Endothelial cell of umbilical vein (primary cell): ENCODE measurements at regions not wholly inside any gene's neighbourhood (a gene's known extent, or its start where the extent isn't known, plus 50 kb on each side); places are given as distances from the start of the nearest gene placed in this dataset.

Source experiments
- BruUV-seq: library from RNA; stranded (reverse); fragments of 400-500 nt; replicated peaks from 2 replicates; lab custom pipeline; 2021; lab: Mats Ljungman, UMichigan
- CTCF ChIA-PET: fragments of 300-600, 350-600 bp; sonication (Branson Sonifier 250); formaldehyde crosslinking; loops from one replicate; lab custom pipeline; 2021; ENCODE audit warnings: antibody characterized with exemption, inconsistent platforms; lab: Charles Lee
- POLR2A ChIA-PET: fragments of 300-600, 350-600 bp; sonication (Branson Sonifier 250); formaldehyde crosslinking; loops from one replicate; lab custom pipeline; 2021; ENCODE audit warnings: antibody characterized with exemption, inconsistent platforms; lab: Charles Lee
- DNase-seq: peaks from one replicate; pipeline ENCODE4 v3.0.0-alpha.2; 2011; ENCODE audit warnings: low read depth, low spot score
- FAIRE-seq: peaks from 2 replicates; lab custom pipeline; 2011; peaks lifted over from hg19 to GRCh38; lab: Jason Lieb, UNC
- H2AFZ ChIP-seq: 2 replicates; pipeline ENCODE4 v1.6.0; 2012; ENCODE audit warnings: low read depth, low read length, control low read depth, inconsistent platforms
- H3K27ac ChIP-seq: 2 replicates; pipeline ENCODE4 v1.5.1; 2011; ENCODE audit warnings: low read depth, mild to moderate bottlenecking, control low read depth, low read length, moderate library complexity; ENCODE audit not compliant: insufficient read depth
- H3K27me3 ChIP-seq, 2 experiments: 2 replicates each; pipeline versions ENCODE4 v1.6.0 to v1.6.1; 2011; ENCODE audit warnings: low read length in 2 of 2, mixed read lengths in 1 of 2; ENCODE audit not compliant: control insufficient read depth in 2 of 2, insufficient read depth in 2 of 2
- H3K36me3 ChIP-seq, 2 experiments: 2 replicates in 1 of 2; 3 replicates in 1 of 2; pipeline ENCODE4 v1.5.1; 2011; ENCODE audit warnings: low read length in 2 of 2, mild to moderate bottlenecking in 1 of 2, moderate library complexity in 1 of 2; ENCODE audit not compliant: control insufficient read depth in 2 of 2, insufficient read depth in 2 of 2; ENCODE audit errors: extremely low read depth in 1 of 2
- H3K4me1 ChIP-seq: 3 replicates; pipeline ENCODE4 v1.5.1; 2011; ENCODE audit warnings: mild to moderate bottlenecking, low read length; ENCODE audit not compliant: control insufficient read depth, insufficient read depth; ENCODE audit errors: extremely low read depth
- H3K4me2 ChIP-seq: 2 replicates; pipeline ENCODE4 v1.6.1; 2011; ENCODE audit warnings: low read length, control low read depth, mixed read lengths; ENCODE audit not compliant: insufficient read depth
- H3K4me3 ChIP-seq, 3 experiments: fragments of 200-600 bp in 1 of 3; sonication (generic), shearing (Covaris generic) in 1 of 3; replicated peaks in 1 of 3; 2 replicates each; pipeline ENCODE4 v1.5.1; 2011 to 2016; ENCODE audit warnings: control low read depth in 3 of 3, low read length in 3 of 3, mild to moderate bottlenecking in 2 of 3, inconsistent platforms in 1 of 3, low read depth in 1 of 3, moderate library complexity in 1 of 3; ENCODE audit not compliant: insufficient read depth in 1 of 3
- H3K79me2 ChIP-seq: 2 replicates; pipeline ENCODE4 v1.6.0; 2012; ENCODE audit warnings: low read length, inconsistent platforms; ENCODE audit not compliant: control insufficient read depth, insufficient read depth
- H3K9ac ChIP-seq: replicated peaks from 2 replicates; pipeline ENCODE3; 2011; ENCODE audit warnings: low read length, control low read depth; ENCODE audit not compliant: insufficient read depth; ENCODE audit errors: extremely low read depth
- H3K9me1 ChIP-seq: replicated peaks from 3 replicates; pipeline ENCODE4 v1.6.0; 2011; ENCODE audit warnings: mild to moderate bottlenecking, low read length; ENCODE audit not compliant: control insufficient read depth, insufficient read depth; ENCODE audit errors: extremely low read depth
- H3K9me3 ChIP-seq: replicated peaks from 2 replicates; pipeline ENCODE4 v1.5.1; 2012; ENCODE audit warnings: low read length, inconsistent platforms; ENCODE audit not compliant: control insufficient read depth, insufficient read depth
- H4K20me1 ChIP-seq: replicated peaks from 2 replicates; pipeline ENCODE3; 2011; ENCODE audit warnings: mild to moderate bottlenecking, low read length; ENCODE audit not compliant: control insufficient read depth, insufficient read depth; ENCODE audit errors: extremely low read depth
- CTCF ChIP-seq, 2 donors: IDR thresholded peaks; 1 replicate in 1 of 2; 2 replicates in 1 of 2; pipeline ENCODE4 v1.5.1; 2011; ENCODE audit warnings: low read length in 2 of 2, mild to moderate bottlenecking in 2 of 2, moderate library complexity in 2 of 2, control low read depth in 1 of 2, inconsistent platforms in 1 of 2, low read depth in 1 of 2; ENCODE audit not compliant: insufficient read depth in 1 of 2; ENCODE audit errors: extremely low read depth in 1 of 2
- FOS ChIP-seq: IDR thresholded peaks from 2 replicates; pipeline ENCODE4 v1.6.1; 2011; ENCODE audit warnings: mild to moderate bottlenecking, low read length, moderate library complexity, borderline replicate concordance; ENCODE audit not compliant: insufficient read depth
- GATA2 ChIP-seq: IDR thresholded peaks from 2 replicates; pipeline ENCODE4 v1.7.0; 2011; ENCODE audit warnings: low read depth, mild to moderate bottlenecking, moderate library complexity, mixed read lengths, low read length; ENCODE audit not compliant: insufficient read length, insufficient read depth
- JUN ChIP-seq: IDR thresholded peaks from 2 replicates; pipeline ENCODE4 v1.6.1; 2011; ENCODE audit warnings: borderline replicate concordance, low read depth; ENCODE audit not compliant: insufficient read length, insufficient read depth
- POLR2A ChIP-seq: IDR thresholded peaks from 2 replicates; pipeline ENCODE4 v1.6.1; 2012; ENCODE audit warnings: low read depth, mild to moderate bottlenecking, control low read depth, low read length
- POLR2AphosphoS5 ChIP-seq: IDR thresholded peaks from 2 replicates; pipeline ENCODE4 v1.6.1; 2012; ENCODE audit warnings: low read depth, mild to moderate bottlenecking, control low read depth, low read length, moderate library complexity; ENCODE audit not compliant: insufficient read depth
- dilution Hi-C: fragments of 300-500 bp; cut with MboI; formaldehyde crosslinking; loops from one replicate; pipeline ENCODE4 v1.15.0; 2019; ENCODE audit warnings: low sequenced_read_pairs; ENCODE audit not compliant: extremely low pct_ligation_motif_present
- intact Hi-C: fragments of 100-400 bp; cut with micrococcal nuclease; formaldehyde crosslinking; loops from one replicate; pipeline ENCODE4 v1.10.0; 2022

GRCh38 chr9:95764533-95765319 is 110.8 kb upstream of the ERCC6L2 start:
- H3K27me3 ChIP-seq, result no peaks in the 10 kb centered on the region
- H3K9me1 ChIP-seq, result no peaks in the 10 kb centered on the region
- ChIA-PET CTCF (interaction anchor here (1.1 to 1.5 kb wide), 2 partner anchors 10 to 26 kb away, joined by 3 read pairs; no protein-coding TSS in a partner anchor), POLR2A (no interaction called here)
- intact Hi-C loops (no loop called here), dilution Hi-C loops (no loop called here)
- H3K27ac ChIP-seq, result no peak overlapping the region
- H3K9ac ChIP-seq, result no peak overlapping the region
- no peaks in the 10 kb centered on the region for H3K79me2 ChIP-seq
- no peak overlapping the region for H3K4me3 ChIP-seq
- DNase-seq (no peak), FAIRE-seq (no peak)
- no peak overlapping the region for H3K4me2 ChIP-seq
- TF ChIP-seq POLR2AphosphoS5 (no peak), FOS (no peak), POLR2A (no peak), GATA2 (no peak), JUN (no peak)
- no peaks in the 10 kb centered on the region for H3K36me3 ChIP-seq
- no peaks in the 10 kb centered on the region for H3K9me3 ChIP-seq
- no TSS peak for BruUV-seq
- no peaks in the 10 kb centered on the region for H3K4me1 ChIP-seq
- H4K20me1 ChIP-seq, result no peaks in the 10 kb centered on the region
- H2AFZ ChIP-seq, result no peak overlapping the region

- Histone ChIP-seq H3K79me2 (no peaks in the 10 kb centered on the region), H3K4me2 (no peak overlapping the region), H3K36me3 (no peaks in the 10 kb centered on the region), H4K20me1 (no peaks in the 10 kb centered on the region), H3K4me3 (no peak overlapping the region), H3K27me3 (no peaks in the 10 kb centered on the region), H3K4me1 (no peaks in the 10 kb centered on the region), H3K9ac (no peak overlapping the region), H3K9me3 (no peaks in the 10 kb centered on the region), H3K9me1 (no peaks in the 10 kb centered on the region), H3K27ac (no peak overlapping the region), H2AFZ (no peak overlapping the region)
- POLR2A ChIA-PET, result no interaction called here
- no TSS peak for BruUV-seq
- CTCF ChIA-PET, result interaction anchor here (1.5 kb wide), 1 partner anchor 10 kb away, joined by 3 read pairs; no protein-coding TSS in a partner anchor
- no peak for TF ChIP-seq GATA2
- TF ChIP-seq CTCF (IDR thresholded peaks at IDR 0.05; ENCODE audit: extremely low read depth in 1 of 2, insufficient read depth in 1 of 2, low read depth in 1 of 2, low read length in 2 of 2), result no peak
- no peak for TF ChIP-seq FOS
- dilution Hi-C loops, result no loop called here
- DNase-seq, result no peak
- intact Hi-C loops, result no loop called here
- FAIRE-seq, result no peak
These were observed 111.5 kb upstream of the ERCC6L2 start for GRCh38 chr9:95763983-95764382.
